GM18508 (cell line): ENCODE measurements at regions not wholly inside any gene's neighbourhood (a gene's known extent, or its start where the extent isn't known, plus 50 kb on each side); places are given as distances from the start of the nearest gene placed in this dataset.

Source experiments
- ATAC-seq: cut with Tn5 transposase; IDR thresholded peaks from one replicate; pipeline ENCODE4 v1.9.1; 2021; ENCODE audit warnings: moderate number of reproducible peaks; ENCODE audit not compliant: insufficient read depth, unreplicated experiment

- no peak for ATAC-seq
Measured at GRCh38 chr20:11217326-11218172, 543.8 kb upstream of the JAG1 start.

- no peak for ATAC-seq
Measured at GRCh38 chr20:11218173-11218680, 544.4 kb upstream of the JAG1 start.

- no peak for ATAC-seq
Measured at GRCh38 chr20:11219192-11219591, 545.4 kb upstream of the JAG1 start.

DNA sequence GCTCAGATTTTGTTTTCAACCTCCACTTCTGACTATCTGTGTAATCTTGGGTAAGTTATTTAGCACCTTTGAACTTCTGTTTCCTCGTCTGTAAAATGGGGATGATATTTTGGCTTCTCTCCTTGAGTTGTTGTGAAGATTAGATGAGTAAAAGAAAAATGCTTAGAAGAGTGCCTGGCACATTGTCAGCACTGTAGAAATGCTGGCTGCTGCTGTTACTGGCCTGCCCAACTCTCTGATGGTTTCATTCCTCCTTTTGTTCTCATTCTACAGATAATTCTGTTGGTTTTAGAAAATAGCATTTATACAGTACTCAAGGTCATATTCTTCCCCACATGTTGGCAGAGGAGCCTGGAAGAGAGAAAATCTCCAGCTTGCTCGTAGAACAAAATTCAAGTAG lies 547.2 kb upstream of the JAG1 start:
- no peak for ATAC-seq

DNA sequence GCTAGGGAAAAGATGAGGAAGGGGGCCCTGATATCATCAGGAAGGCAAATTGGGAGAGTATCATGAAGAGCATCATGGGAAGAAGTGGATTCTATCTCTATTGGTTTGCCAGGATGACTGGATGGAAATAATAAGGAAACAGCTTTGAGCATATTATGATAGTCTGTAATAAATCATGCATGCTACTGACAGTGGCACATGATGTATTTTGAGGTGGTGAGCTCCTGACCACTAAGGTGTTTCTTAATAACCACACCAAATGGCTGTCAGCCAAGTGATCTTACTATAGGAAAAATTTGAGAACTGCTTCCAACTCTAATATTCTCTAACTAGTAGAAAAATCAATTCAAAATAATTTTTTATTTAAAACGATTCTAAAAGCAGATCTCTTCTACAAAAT lies 548.4 kb upstream of the JAG1 start:
- no peak for ATAC-seq

DNA sequence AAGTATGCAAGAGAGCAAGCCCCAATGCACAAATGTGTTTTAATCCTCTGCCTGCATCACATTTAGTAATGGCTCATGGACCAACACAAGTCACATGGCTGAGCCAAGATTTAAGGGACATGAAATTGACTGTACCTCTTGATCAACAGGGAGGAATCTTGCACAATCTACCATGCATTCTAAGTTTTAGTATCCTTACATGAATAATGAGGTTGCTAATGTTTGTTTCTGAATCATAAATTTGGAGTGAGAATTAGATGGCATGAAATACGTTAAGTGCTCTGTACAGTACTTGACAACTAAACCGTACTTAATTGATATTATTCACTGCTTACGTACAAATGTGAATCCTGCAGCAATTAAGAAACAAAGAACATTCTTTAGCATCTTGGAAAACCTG lies 553.8 kb upstream of the JAG1 start:
- ATAC-seq: no peak

- no peak for ATAC-seq
Measured at GRCh38 chr20:11229772-11230171, 556.0 kb upstream of the JAG1 start.

DNA sequence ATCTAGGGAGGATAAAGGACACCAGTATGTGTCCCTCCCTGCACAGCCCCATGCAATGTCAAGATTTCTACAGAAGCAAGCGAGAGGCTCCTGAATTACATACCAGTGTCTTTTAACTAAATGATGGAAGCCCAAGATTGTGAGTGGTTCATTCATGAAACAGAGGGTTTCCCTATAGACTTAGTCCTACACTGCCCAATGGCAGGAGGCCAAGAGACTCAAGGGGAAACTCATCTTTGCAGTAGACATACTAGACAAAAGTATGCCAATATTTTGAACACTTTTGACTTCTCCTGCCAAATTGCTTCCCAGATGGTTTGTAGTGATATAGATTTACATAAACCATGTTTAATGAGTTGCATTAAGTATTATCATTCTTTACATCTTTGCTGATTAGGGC lies 557.2 kb upstream of the JAG1 start:
- ATAC-seq: no peak

- no peak for ATAC-seq
Measured at GRCh38 chr20:11231742-11232648, 558.2 kb upstream of the JAG1 start.

GRCh38 chr20:11232896-11233295 lies 559.1 kb upstream of the JAG1 start:
- no peak for ATAC-seq

DNA sequence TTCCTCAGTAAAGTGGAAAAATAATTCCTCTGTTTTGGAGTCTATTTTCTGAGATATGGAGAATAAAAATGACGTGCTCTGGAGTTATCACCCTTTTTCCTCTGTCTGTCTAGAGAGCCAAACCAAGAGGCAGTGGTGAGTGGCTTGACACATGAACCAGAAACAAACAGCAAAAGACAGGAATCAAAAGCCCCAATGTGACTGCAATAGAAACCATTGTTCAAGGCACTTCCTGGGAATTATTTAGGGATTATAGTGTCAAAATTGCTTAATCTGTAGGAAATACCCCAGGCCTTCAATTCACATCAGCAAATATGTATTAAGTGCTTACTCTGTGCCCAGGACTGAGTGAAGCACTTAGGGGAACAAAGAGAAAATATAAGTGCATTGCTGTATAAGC lies 560.4 kb upstream of the JAG1 start:
- no peak for ATAC-seq

DNA sequence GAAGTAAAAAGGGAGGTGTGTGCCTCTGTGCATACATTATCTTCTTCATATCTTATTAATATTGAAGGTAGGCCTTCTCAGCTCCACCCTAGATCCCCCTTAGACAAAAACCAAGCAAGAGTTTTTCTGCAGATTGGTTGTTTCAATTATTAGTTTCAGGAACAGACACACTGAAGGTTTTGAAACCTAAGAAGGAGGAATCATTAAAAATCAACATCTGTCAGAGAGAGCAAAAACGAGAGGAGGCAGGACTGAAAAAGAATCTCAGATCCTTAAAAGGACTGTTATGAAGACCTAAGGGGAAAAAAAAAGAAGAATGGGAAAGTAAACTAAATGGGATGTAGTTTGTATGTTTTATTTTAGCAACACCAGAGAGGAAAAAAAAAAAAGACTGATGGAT lies 560.8 kb upstream of the JAG1 start:
- no peak for ATAC-seq

DNA sequence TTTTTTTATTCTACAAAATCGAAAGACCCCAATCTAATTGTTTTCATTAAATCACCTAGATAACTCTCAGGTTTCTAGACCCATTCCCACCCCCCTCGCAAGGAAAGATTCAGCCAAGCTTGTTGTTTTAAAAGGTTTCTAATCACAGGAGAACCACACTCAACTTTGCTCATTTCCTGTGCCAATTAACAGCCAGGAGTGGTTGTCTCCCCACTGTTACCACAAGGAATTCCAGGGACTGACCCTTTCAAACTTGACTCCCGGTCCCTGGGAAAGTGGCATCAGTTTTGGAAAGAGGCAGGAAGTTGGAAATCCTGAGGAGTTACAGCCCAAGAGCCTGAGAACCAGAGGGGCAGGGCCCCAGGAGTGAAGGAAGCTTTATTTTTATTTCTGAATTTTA lies 561.3 kb upstream of the JAG1 start:
- no peak for ATAC-seq

DNA sequence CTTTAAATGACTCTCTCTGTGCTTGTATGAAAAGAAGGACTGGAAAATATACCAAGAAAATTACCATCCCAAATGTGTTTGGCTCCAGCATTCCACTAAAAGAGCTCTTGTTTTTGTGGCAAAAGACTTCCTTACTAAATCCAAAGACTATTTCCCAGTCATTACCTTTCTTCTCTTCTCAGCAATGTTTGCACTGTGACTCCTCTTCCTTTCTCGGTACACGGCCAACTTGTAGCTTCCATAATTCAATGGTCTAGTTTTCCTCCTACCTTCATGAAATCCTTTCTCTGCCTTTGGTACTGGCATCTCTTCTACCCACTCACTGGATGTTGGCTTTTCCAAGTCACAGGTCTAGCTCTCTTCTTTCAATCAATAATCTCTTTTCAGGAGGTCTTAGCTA lies 568.5 kb upstream of the JAG1 start:
- no peak for ATAC-seq

GRCh38 chr20:11245431-11245830 lies 571.6 kb upstream of the JAG1 start:
- no peak for ATAC-seq

DNA sequence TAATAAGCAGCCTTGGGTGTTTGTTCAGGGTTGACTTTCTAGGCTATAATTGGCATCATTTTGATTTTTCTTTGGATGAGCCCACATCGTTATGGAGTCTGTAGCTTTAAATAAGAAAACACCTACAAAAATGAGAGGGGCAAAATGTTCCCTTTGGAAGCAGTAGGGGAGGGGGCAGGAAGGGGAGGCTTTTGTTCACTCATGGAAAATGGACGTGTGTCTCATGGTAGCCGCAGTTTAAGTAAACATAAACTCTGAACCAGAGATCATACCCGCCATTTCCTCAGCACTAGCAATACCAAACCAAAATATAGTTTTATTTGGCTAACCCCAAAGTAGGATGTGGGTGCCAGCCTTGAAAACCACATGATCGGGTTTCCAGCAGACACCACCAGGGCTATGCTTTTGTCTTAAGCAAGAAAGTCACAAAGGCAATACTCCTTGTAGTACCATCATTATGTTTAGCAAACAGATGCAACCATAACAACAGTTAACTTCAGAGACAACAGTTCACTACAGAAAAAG lies 572.5 kb upstream of the JAG1 start:
- no peak for ATAC-seq

GRCh38 chr20:11247046-11248010 lies 573.5 kb upstream of the JAG1 start:
- no peak for ATAC-seq

GRCh38 chr20:11248011-11248409 lies 574.2 kb upstream of the JAG1 start:
- no peak for ATAC-seq

DNA sequence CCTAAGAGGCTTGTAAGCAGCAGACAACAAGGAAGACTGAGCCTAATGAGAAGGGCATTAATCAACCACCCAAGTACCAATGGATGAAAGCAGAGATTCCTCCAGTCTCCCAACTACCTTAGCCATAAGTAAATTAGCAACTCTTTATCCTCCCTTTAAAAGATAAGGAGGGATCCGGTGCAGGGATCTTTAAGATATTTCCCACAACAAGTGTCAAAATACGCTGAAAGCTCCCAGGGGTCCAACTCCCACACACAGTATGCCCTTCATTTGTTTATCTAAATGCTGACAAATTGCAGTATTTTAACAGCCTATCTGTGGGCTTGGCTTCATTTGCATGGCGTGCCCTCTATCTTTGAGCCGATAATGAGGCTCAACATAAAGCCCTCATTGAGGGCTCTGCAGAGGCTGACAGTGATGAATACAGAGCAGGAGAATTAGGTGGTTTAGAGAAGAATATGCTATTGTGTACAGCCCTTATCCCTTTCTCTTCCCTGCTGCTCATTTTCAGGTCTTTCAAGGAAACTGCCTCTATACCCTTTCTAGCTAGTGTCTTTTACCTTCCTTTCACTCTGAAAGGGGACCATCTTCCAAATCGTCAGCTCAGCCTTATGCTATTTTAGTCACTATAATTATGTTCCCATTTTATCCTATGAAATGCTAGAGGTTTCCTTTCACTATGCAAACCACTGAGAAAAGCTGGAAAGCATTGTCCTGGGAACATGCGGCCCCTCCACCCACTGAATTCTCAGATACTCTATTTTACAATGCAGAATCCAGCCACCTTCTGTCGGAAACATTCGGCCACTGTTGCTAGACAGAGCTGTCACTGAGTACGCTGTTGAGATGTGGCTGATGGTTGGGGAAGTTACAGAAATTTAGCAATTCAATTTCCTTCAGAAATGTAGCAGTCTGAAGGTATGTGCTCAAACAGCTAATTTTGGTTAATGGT lies 575.2 kb upstream of the JAG1 start:
- ATAC-seq: no peak
